ENCODE measurements at regions not wholly inside any gene's neighbourhood (a gene's known extent, or its start where the extent isn't known, plus 50 kb on each side); places are given as distances from the start of the nearest gene placed in this dataset.

DNA sequence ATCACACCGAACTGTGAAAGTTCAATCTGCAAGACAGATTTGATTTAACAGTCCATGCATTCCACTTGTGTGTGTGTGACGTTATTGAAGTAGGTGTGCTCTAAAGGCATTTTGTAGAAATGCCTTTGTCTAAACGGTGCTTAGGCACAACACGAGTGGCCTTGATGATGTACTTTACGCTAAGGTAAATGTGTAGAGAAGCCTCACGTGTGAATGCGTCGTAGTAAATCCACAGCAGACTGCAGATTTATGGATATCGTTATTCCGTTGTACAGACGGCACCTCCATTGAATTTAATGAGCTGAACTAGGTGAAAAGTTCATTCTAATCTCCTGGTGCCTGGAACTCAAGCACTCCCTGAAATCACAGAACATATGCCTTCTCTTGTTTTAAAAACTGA, 202.8 kb upstream of the STXBP6 start:
- H3K4me3 Mint-ChIP-seq, result no peak overlapping the region
- H3K27ac Mint-ChIP-seq, result no peak overlapping the region
- no peaks in the 10 kb centered on the region for H3K27me3 Mint-ChIP-seq (ENCODE audit: insufficient read depth)
- H3K4me1 Mint-ChIP-seq (ENCODE audit: low read depth), result no peaks in the 10 kb centered on the region
- H3K9me3 Mint-ChIP-seq, result peaks cover 44% of the 10 kb centered on the region
- TF ChIP-seq, protein P1, sequence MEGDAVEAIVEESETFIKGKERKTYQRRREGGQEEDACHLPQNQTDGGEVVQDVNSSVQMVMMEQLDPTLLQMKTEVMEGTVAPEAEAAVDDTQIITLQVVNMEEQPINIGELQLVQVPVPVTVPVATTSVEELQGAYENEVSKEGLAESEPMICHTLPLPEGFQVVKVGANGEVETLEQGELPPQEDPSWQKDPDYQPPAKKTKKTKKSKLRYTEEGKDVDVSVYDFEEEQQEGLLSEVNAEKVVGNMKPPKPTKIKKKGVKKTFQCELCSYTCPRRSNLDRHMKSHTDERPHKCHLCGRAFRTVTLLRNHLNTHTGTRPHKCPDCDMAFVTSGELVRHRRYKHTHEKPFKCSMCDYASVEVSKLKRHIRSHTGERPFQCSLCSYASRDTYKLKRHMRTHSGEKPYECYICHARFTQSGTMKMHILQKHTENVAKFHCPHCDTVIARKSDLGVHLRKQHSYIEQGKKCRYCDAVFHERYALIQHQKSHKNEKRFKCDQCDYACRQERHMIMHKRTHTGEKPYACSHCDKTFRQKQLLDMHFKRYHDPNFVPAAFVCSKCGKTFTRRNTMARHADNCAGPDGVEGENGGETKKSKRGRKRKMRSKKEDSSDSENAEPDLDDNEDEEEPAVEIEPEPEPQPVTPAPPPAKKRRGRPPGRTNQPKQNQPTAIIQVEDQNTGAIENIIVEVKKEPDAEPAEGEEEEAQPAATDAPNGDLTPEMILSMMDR (IDR thresholded peaks at IDR 0.05), result no peak
- no peak for DNase-seq
- H3K36me3 Mint-ChIP-seq (ENCODE audit: low read depth), result no peaks in the 10 kb centered on the region; the same call in 1 of the 2 replicates

DNA sequence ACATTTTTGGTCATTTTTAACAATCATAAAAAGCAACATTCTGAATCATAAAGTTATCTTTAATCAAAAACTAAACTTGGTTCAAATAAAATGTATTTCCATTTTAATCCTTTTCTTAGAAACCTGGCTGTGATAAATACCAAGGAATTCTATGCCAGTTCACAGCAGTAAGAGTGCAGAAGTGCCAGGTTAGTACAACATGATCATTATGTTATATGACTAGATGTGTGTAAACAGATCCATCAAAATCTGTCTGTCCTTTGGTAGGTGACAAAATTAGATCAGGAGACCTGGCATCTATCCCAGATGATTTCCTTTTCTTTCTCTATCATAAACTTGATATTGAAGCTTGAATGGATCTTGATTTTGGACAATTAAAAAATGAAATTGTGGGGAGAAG, 200.6 kb upstream of the STXBP6 start:
- peaks cover 41% of the 10 kb centered on the region for H3K9me3 Mint-ChIP-seq
- no peak overlapping the region for H3K27ac Mint-ChIP-seq
- DNase-seq, result no peak
- H3K4me3 Mint-ChIP-seq, result no peak overlapping the region
- TF ChIP-seq, protein P1 (IDR thresholded peaks at IDR 0.05), result no peak
- no peaks in the 10 kb centered on the region; the same call in 1 of the 2 replicates for H3K27me3 Mint-ChIP-seq (ENCODE audit: insufficient read depth)
- no peaks in the 10 kb centered on the region for H3K4me1 Mint-ChIP-seq (ENCODE audit: low read depth)
- peaks cover 7% of the 10 kb centered on the region for H3K36me3 Mint-ChIP-seq (ENCODE audit: low read depth)

DNA sequence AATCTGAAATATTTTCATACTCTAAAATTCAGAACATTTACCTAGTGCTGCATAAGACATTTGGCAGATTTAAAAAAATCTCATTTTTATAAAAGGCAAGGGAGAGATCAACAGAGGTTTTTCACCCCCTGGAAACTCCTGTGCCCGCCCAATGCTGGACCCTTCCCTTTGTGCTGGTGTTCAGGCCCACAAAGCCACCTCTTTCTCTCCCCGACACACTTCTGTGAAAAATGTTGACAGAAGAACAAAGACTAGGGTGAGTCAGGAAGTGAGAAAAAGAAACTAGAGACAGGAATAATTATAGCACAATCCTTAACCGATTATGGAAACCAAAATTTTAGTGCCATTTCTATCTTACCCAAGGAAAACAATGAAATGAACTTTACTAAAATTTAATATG, 197.7 kb upstream of the STXBP6 start:
- TF ChIP-seq, protein P1 (IDR thresholded peaks at IDR 0.05), result no peak
- DNase-seq, result no peak
- H3K9me3 Mint-ChIP-seq, result peaks cover 41% of the 10 kb centered on the region
- no peaks in the 10 kb centered on the region for H3K4me1 Mint-ChIP-seq (ENCODE audit: low read depth)
- H3K4me3 Mint-ChIP-seq, result no peak overlapping the region
- H3K27ac Mint-ChIP-seq, result no peak overlapping the region
- H3K27me3 Mint-ChIP-seq (ENCODE audit: insufficient read depth), result no peaks in the 10 kb centered on the region; the same call in 1 of the 2 replicates
- H3K36me3 Mint-ChIP-seq (ENCODE audit: low read depth), result peaks cover 7% of the 10 kb centered on the region

DNA sequence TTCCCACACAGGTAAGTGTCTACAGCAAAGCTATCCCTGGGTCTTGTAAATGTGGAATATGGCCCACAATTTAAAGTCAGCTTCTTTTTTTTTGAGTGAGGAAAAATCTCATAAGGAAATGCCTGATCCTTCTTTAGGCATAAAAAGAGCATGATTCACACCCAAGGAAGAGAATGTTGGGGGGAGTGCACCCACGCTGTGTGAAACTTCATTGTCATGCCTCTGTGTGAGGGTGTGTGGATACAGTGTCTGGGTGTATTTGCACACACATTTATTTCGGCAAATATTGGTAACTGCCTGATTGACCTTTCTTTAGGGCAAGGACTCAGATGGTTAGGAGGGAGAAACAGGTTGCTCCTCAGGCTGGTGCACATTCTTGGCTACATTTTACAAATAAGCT, 196.8 kb upstream of the STXBP6 start:
- no peak for DNase-seq
- no peak overlapping the region for H3K27ac Mint-ChIP-seq
- peaks cover 7% of the 10 kb centered on the region; the same call in 1 of the 2 replicates for H3K36me3 Mint-ChIP-seq (ENCODE audit: low read depth)
- H3K4me1 Mint-ChIP-seq (ENCODE audit: low read depth), result no peaks in the 10 kb centered on the region
- no peaks in the 10 kb centered on the region; the same call in 1 of the 2 replicates for H3K27me3 Mint-ChIP-seq (ENCODE audit: insufficient read depth)
- TF ChIP-seq, protein P1 (IDR thresholded peaks at IDR 0.05), result no peak
- no peak overlapping the region for H3K4me3 Mint-ChIP-seq
- peaks cover 35% of the 10 kb centered on the region for H3K9me3 Mint-ChIP-seq

DNA sequence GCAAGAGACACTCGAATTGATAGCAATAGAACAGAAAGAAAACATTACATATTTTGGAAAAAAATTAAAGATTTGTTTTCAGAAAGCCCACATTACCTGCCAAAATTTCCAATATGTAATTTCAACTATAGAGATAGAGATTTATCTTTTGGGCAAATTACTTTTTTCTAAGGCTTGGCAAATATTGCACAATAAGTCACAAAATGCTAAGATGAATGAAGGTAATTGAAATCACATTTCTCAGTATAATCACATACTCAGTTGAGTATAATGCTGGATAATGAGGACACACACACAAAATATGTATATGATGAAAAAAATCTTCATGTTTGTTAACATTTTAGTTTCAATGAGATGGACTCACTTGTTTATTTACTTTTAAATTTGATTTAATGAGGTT, 189.2 kb upstream of the STXBP6 start:
- no peaks in the 10 kb centered on the region for H3K4me1 Mint-ChIP-seq (ENCODE audit: low read depth)
- no peak overlapping the region for H3K27ac Mint-ChIP-seq
- no peak overlapping the region for H3K4me3 Mint-ChIP-seq

More for the DNA sequence above, 189.2 kb upstream of the STXBP6 start:
- Mint-ChIP-seq H3K27me3 (ENCODE audit: insufficient read depth) (no peaks in the 10 kb centered on the region), H3K9me3 (peaks cover 19% of the 10 kb centered on the region), H3K36me3 (ENCODE audit: low read depth) (no peaks in the 10 kb centered on the region)
- no peak for DNase-seq
- TF ChIP-seq, protein P1 (IDR thresholded peaks at IDR 0.05), result no peak

Data from HFFc6 (cell line).